ENCODE measurements at regions not wholly inside any gene's neighbourhood (a gene's known extent, or its start where the extent isn't known, plus 50 kb on each side); places are given as distances from the start of the nearest gene placed in this dataset.

DNA sequence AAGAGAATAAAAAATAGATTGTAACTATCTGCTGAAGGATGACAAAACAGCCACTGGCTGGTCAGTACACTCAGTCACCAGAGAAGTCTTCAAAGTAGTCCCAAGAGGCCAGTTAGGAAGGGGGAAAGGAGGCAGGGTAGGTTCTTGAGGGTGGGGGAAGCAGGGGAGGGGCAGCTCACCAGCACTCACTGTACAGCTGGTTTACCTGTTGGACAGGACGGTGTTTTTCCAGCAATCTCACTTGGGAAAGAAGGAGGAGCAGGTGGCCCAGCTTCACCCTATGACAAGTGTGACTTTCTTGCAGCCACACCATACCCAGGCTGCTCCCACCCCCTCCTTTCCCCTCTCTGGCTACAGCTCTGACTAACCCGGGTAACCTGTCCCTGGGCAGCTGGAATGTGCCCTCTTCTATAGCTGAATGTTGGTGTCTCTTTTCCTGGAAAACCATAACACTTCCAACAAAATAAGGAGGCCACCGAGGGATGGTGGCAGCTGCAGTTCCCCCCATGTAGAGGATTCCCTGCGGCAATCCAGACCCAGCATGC is 203.4 kb upstream of the NSMCE3 start:
- H3K27ac ChIP-seq, result no peak overlapping the region
- no peak for DNase-seq (ENCODE audit: low spot score)
- H3K9me3 ChIP-seq, result no peaks in the 10 kb centered on the region
- H3K27me3 ChIP-seq, result no peaks in the 10 kb centered on the region
- TF ChIP-seq, protein P1, sequence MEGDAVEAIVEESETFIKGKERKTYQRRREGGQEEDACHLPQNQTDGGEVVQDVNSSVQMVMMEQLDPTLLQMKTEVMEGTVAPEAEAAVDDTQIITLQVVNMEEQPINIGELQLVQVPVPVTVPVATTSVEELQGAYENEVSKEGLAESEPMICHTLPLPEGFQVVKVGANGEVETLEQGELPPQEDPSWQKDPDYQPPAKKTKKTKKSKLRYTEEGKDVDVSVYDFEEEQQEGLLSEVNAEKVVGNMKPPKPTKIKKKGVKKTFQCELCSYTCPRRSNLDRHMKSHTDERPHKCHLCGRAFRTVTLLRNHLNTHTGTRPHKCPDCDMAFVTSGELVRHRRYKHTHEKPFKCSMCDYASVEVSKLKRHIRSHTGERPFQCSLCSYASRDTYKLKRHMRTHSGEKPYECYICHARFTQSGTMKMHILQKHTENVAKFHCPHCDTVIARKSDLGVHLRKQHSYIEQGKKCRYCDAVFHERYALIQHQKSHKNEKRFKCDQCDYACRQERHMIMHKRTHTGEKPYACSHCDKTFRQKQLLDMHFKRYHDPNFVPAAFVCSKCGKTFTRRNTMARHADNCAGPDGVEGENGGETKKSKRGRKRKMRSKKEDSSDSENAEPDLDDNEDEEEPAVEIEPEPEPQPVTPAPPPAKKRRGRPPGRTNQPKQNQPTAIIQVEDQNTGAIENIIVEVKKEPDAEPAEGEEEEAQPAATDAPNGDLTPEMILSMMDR (IDR thresholded peaks at IDR 0.05), result no peak
- H3K4me3 ChIP-seq, result no peak overlapping the region
- H3K36me3 ChIP-seq, result no peaks in the 10 kb centered on the region
- no peaks in the 10 kb centered on the region for H3K4me1 ChIP-seq

DNA sequence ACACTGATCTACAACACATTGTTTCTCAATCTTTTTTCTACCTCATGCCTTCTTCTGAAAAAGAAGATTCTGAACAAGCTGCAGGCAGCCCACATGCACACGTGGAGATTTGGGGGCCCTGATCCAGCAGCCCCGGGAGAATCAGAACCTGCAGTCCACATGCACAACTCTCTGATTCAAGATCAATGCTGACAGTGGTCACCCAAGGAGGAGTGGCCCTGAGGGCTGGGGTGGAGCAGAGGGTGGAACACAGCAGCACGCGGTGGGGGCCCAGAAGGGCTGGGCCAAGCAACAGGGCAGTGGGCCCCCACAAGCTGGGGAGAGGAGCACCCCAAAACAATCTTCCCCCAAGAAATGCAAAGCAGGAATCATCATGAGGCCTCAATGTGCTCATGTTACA is 202.1 kb upstream of the NSMCE3 start:
- TF ChIP-seq, protein P1 (IDR thresholded peaks at IDR 0.05), result no peak
- DNase-seq (ENCODE audit: low spot score), result no peak
- no peak overlapping the region for H3K4me3 ChIP-seq
- no peak overlapping the region for H3K27ac ChIP-seq
- H3K27me3 ChIP-seq, result no peaks in the 10 kb centered on the region
- no peaks in the 10 kb centered on the region for H3K4me1 ChIP-seq
- no peaks in the 10 kb centered on the region for H3K9me3 ChIP-seq
- no peaks in the 10 kb centered on the region for H3K36me3 ChIP-seq

DNA sequence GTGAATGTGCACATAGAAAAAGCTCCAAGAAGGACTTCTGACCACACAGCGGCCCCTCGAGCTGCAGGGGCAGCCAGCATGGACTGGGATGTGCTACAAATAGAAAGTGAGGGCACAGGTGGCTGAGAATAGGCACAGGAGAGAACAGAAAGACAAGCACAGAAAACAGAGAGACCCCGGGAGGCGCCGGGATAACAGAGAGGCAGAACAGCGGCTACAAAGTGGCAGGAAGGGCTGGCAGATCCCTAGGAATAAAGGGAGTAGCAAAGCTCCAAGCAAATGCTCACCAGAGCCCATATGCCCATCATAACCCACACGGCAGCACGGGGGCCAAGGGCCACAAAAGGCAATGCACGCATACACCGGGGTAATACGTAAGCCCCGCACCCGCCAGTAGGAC is 201.7 kb upstream of the NSMCE3 start:
- H3K36me3 ChIP-seq, result no peaks in the 10 kb centered on the region
- TF ChIP-seq, protein P1 (IDR thresholded peaks at IDR 0.05), result no peak
- H3K27me3 ChIP-seq, result no peaks in the 10 kb centered on the region
- no peak overlapping the region for H3K27ac ChIP-seq
- H3K9me3 ChIP-seq, result no peaks in the 10 kb centered on the region
- DNase-seq (ENCODE audit: low spot score), result no peak
- H3K4me3 ChIP-seq, result no peak overlapping the region
- no peaks in the 10 kb centered on the region for H3K4me1 ChIP-seq

DNA sequence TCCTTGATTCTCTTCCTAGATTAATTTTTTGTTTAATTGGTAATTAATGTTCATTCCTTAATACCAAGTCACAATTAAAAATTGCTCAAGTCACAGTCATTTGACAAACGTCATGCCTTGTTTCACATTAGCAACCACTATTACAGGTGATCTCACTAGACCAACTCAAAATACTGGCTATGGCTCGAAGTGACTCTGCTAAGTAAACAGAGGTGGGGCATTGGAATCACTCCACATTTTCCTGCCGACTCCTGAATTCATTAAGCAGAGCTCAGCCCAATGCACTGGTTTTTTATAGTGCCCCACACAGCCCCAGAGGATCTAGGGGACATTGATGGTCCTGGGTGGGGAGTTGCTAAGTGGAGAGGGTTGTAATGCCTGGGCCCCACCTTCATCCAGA is 201.2 kb upstream of the NSMCE3 start:
- TF ChIP-seq, protein P1 (IDR thresholded peaks at IDR 0.05), result no peak
- Histone ChIP-seq H3K4me1 (no peaks in the 10 kb centered on the region), H3K4me3 (no peak overlapping the region), H3K9me3 (no peaks in the 10 kb centered on the region), H3K27ac (no peak overlapping the region), H3K27me3 (no peaks in the 10 kb centered on the region), H3K36me3 (no peaks in the 10 kb centered on the region)
- DNase-seq (ENCODE audit: low spot score), result no peak

DNA sequence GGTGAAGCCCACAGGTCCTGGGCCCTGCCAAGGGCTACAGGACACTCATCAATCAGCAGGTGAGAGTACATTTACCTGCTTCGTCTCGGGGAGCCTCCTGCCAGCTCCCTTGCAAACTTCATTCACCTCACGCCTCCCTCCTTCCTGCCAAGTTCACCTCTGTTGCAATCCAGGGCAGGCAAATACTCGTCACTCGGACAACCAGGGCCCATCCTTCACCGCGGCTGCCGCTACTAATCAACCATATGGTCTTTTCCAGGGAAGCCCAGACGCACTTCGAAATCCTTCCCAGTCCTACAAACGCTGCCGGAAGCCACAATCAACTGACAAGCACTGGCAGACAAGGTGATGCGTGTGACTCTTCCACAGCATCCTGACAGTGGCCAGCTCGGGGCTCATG is 200.7 kb upstream of the NSMCE3 start:
- TF ChIP-seq, protein P1 (IDR thresholded peaks at IDR 0.05), result no peak
- peak; percentile 52 for DNase-seq (ENCODE audit: low spot score)
- H3K4me1 ChIP-seq, result no peaks in the 10 kb centered on the region
- no peak overlapping the region for H3K4me3 ChIP-seq
- H3K36me3 ChIP-seq, result no peaks in the 10 kb centered on the region
- no peaks in the 10 kb centered on the region for H3K9me3 ChIP-seq
- no peaks in the 10 kb centered on the region for H3K27me3 ChIP-seq
- H3K27ac ChIP-seq, result no peak overlapping the region

DNA sequence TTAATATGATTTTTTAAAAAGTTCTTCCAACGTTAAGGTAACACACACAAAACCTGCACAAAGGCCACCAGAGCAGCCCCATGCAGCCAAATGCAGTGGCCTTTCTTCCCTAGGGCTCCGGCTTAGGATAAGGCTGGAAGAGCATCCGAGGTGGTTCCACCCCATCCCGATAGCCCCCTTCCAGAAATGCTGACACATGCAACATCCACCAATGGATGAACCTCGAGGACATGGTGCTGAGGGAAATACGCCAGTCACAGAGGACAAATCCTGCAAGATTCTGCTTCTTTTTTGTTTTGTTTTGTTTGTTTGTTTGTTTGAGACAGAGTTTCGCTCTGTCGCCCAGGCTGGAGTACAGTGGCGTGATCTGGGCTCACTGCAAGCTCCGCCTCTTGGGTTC is 199.3 kb upstream of the NSMCE3 start:
- Histone ChIP-seq H3K4me1 (no peaks in the 10 kb centered on the region), H3K9me3 (no peaks in the 10 kb centered on the region), H3K36me3 (no peaks in the 10 kb centered on the region), H3K27ac (no peak overlapping the region), H3K4me3 (no peak overlapping the region), H3K27me3 (no peaks in the 10 kb centered on the region)
- TF ChIP-seq, protein P1 (IDR thresholded peaks at IDR 0.05), result no peak
- DNase-seq (ENCODE audit: low spot score), result no peak
